Esophagus muscularis mucosa (tissue), 3 donors: ENCODE measurements at regions not wholly inside any gene's neighbourhood (a gene's known extent, or its start where the extent isn't known, plus 50 kb on each side); places are given as distances from the start of the nearest gene placed in this dataset.

Experiments used
- POLR2A ChIP-seq: fragments of 450-650 bp; IDR thresholded peaks from one replicate; pipeline ENCODE4 v1.6.1; 2017; ENCODE audit warnings: antibody characterized with exemption, moderate library complexity, mild to moderate bottlenecking, low read depth
- TF ChIP-seq, protein P1 (sequence below), 3 experiments: fragments of 200-600 bp in 2 of 3; fragments of 450-650 bp in 1 of 3; sonication (generic) in 2 of 3; IDR thresholded peaks; one replicate each; pipeline ENCODE4 v1.5.1; 2017 to 2019; ENCODE audit warnings: antibody characterized with exemption in 3 of 3, mild to moderate bottlenecking in 2 of 3, moderate library complexity in 1 of 3

DNA sequence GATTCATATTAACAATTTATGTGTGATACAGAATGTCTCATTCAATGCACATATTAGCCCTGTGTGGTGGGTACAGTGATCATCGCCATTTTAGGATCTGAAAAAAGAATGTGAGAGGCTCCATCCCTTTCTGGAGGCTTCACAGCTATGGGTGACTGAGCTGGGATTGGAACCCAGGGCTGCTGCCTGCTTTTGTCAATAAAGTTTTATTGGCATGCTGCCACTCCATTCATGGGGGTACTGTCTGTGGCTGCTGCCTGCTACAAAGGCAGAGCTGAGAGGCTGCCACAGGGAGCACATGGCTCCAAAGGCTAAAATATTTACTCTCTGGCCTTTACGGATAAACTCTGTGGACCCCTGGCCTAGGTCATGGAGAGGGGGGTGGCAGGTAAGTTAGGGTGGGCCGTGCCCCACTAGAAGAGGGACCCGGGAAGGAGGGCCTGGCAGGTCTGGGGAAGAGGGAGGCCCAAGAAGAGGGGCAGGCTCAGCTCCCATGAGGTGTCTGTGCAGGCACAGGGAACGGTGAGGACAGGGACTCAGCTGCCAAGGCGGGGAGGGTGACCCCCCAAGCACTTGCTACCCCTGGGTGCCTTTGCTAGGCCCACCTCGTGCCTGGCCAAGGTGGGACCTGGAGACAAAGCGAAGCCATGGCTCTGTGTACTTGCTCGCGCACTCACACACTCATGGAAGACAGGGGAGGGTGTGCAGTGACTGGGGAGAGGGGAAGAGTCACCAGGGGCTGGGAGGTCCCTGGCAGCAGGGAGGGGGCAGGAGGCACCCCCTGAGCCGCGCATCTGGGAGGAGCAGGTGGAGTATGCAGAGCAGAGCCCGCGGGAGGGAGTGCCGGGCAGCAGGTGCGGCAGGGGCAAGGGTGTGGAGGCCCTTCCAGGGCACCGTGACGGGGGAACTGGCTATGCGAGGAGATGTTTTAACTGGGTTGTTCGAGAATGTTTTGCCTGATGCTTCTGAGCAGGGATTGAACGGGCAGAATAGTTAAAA lies 335.3 kb downstream of the CTTN start:
- TF ChIP-seq POLR2A, result no peak
- TF ChIP-seq, protein P1, sequence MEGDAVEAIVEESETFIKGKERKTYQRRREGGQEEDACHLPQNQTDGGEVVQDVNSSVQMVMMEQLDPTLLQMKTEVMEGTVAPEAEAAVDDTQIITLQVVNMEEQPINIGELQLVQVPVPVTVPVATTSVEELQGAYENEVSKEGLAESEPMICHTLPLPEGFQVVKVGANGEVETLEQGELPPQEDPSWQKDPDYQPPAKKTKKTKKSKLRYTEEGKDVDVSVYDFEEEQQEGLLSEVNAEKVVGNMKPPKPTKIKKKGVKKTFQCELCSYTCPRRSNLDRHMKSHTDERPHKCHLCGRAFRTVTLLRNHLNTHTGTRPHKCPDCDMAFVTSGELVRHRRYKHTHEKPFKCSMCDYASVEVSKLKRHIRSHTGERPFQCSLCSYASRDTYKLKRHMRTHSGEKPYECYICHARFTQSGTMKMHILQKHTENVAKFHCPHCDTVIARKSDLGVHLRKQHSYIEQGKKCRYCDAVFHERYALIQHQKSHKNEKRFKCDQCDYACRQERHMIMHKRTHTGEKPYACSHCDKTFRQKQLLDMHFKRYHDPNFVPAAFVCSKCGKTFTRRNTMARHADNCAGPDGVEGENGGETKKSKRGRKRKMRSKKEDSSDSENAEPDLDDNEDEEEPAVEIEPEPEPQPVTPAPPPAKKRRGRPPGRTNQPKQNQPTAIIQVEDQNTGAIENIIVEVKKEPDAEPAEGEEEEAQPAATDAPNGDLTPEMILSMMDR (IDR thresholded peaks at IDR 0.05), result no peak
